DOHH2 (cell line): ENCODE measurements at regions not wholly inside any gene's neighbourhood (a gene's known extent, or its start where the extent isn't known, plus 50 kb on each side); places are given as distances from the start of the nearest gene placed in this dataset.

Source experiments
- H3F3A ChIP-seq: fragments of 200-600 bp; sonication (generic), shearing (Covaris generic); 2 replicates; pipeline ENCODE4 v1.6.0; 2016; ENCODE audit warnings: antibody characterized with exemption, mild to moderate bottlenecking; ENCODE audit not compliant: control insufficient read depth, insufficient read depth
- H3K27ac ChIP-seq: fragments of 200-600 bp; sonication (generic); 2 replicates; pipeline ENCODE4 v1.5.1; 2014; ENCODE audit warnings: low read depth, mild to moderate bottlenecking, low read length, moderate library complexity
- H3K27me3 ChIP-seq: fragments of 200-600 bp; sonication (generic); 2 replicates; pipeline ENCODE4 v1.6.1; 2014; ENCODE audit warnings: mild to moderate bottlenecking, low read length, mixed read lengths; ENCODE audit not compliant: control insufficient read depth
- H3K36me3 ChIP-seq: fragments of 200-600 bp; sonication (generic); 2 replicates; pipeline ENCODE4 v1.6.1; 2014; ENCODE audit warnings: mild to moderate bottlenecking, low read length, moderate library complexity, mixed read lengths; ENCODE audit not compliant: control insufficient read depth
- H3K4me1 ChIP-seq: fragments of 200-600 bp; sonication (generic); 2 replicates; pipeline ENCODE4 v1.6.1; 2014; ENCODE audit warnings: mild to moderate bottlenecking, low read length, mixed read lengths; ENCODE audit not compliant: control insufficient read depth
- H3K4me2 ChIP-seq: fragments of 200-600 bp; sonication (generic); 2 replicates; pipeline ENCODE4 v1.6.0; 2014; ENCODE audit warnings: mild to moderate bottlenecking, low read length, moderate library complexity
- H3K4me3 ChIP-seq: fragments of 200-600 bp; sonication (generic); 2 replicates; pipeline ENCODE4 v1.5.1; 2014; ENCODE audit warnings: mild to moderate bottlenecking, low read length, mixed read lengths
- H3K79me2 ChIP-seq: fragments of 200-600 bp; sonication (generic); 2 replicates; pipeline ENCODE4 v1.6.1; 2014; ENCODE audit warnings: mild to moderate bottlenecking, low read length, mixed read lengths; ENCODE audit not compliant: control insufficient read depth
- H3K9me2 ChIP-seq: fragments of 200-600 bp; sonication (generic); replicated peaks from 2 replicates; pipeline ENCODE4 v1.6.1; 2014; ENCODE audit warnings: mild to moderate bottlenecking, low read length, mixed read lengths; ENCODE audit not compliant: control insufficient read depth
- H3K9me3 ChIP-seq: fragments of 200-600 bp; sonication (generic); 2 replicates; pipeline ENCODE4 v1.6.1; 2014; ENCODE audit warnings: antibody characterized with exemption, low read length, mixed read lengths; ENCODE audit not compliant: control insufficient read depth, insufficient read depth
- H4K20me1 ChIP-seq: fragments of 200-600 bp; sonication (generic); 2 replicates; pipeline ENCODE4 v1.6.0; 2014; ENCODE audit warnings: low read depth, mild to moderate bottlenecking, antibody characterized with exemption, low read length, moderate library complexity; ENCODE audit not compliant: control insufficient read depth, insufficient read depth
- EZH2phosphoT487 ChIP-seq: fragments of 200-600 bp; sonication (generic); IDR thresholded peaks from 2 replicates; pipeline ENCODE4 v1.6.1; 2017; ENCODE audit warnings: borderline replicate concordance, mild to moderate bottlenecking, antibody characterized with exemption, low read length, moderate library complexity, mixed read lengths
- TF ChIP-seq, protein P1 (sequence below): fragments of 200-600 bp; sonication (generic); IDR thresholded peaks from one replicate; pipeline ENCODE4 v1.5.1; 2014; ENCODE audit warnings: antibody characterized with exemption, mild to moderate bottlenecking, low read depth, low read length; ENCODE audit not compliant: poor library complexity, severe bottlenecking

DNA sequence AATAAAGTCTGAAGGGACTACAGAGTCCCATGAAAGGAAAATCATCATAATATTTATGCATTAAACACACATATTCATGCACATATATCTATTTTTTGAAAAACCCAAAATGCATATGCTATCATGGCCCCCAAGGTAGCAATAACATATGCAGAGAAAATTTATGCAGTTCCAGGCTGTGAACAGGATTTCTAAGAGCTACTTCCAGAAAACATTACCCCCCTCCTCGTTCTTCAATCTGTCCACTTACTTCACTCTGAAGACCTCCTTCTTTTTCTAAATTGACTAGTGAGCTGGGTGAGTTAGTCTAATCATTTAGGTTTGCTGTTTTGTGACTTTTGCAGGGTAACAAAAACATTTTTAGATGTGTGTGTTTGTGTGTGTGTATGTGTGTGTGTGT is 376.4 kb upstream of the ZEB2 start:
- no peaks in the 10 kb centered on the region for H3K36me3 ChIP-seq
- H4K20me1 ChIP-seq, result no peaks in the 10 kb centered on the region
- H3K9me3 ChIP-seq, result no peaks in the 10 kb centered on the region; the same call in 1 of the 2 replicates
- no peaks in the 10 kb centered on the region for H3F3A ChIP-seq
- H3K79me2 ChIP-seq, result no peaks in the 10 kb centered on the region
- no peak for TF ChIP-seq EZH2phosphoT487
- TF ChIP-seq, protein P1, sequence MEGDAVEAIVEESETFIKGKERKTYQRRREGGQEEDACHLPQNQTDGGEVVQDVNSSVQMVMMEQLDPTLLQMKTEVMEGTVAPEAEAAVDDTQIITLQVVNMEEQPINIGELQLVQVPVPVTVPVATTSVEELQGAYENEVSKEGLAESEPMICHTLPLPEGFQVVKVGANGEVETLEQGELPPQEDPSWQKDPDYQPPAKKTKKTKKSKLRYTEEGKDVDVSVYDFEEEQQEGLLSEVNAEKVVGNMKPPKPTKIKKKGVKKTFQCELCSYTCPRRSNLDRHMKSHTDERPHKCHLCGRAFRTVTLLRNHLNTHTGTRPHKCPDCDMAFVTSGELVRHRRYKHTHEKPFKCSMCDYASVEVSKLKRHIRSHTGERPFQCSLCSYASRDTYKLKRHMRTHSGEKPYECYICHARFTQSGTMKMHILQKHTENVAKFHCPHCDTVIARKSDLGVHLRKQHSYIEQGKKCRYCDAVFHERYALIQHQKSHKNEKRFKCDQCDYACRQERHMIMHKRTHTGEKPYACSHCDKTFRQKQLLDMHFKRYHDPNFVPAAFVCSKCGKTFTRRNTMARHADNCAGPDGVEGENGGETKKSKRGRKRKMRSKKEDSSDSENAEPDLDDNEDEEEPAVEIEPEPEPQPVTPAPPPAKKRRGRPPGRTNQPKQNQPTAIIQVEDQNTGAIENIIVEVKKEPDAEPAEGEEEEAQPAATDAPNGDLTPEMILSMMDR, result no peak
- no peaks in the 10 kb centered on the region for H3K27me3 ChIP-seq
- H3K4me3 ChIP-seq, result no peak overlapping the region
- H3K4me2 ChIP-seq, result no peak overlapping the region
- H3K27ac ChIP-seq, result no peak overlapping the region
- no peaks in the 10 kb centered on the region for H3K9me2 ChIP-seq
- H3K4me1 ChIP-seq, result no peaks in the 10 kb centered on the region

DNA sequence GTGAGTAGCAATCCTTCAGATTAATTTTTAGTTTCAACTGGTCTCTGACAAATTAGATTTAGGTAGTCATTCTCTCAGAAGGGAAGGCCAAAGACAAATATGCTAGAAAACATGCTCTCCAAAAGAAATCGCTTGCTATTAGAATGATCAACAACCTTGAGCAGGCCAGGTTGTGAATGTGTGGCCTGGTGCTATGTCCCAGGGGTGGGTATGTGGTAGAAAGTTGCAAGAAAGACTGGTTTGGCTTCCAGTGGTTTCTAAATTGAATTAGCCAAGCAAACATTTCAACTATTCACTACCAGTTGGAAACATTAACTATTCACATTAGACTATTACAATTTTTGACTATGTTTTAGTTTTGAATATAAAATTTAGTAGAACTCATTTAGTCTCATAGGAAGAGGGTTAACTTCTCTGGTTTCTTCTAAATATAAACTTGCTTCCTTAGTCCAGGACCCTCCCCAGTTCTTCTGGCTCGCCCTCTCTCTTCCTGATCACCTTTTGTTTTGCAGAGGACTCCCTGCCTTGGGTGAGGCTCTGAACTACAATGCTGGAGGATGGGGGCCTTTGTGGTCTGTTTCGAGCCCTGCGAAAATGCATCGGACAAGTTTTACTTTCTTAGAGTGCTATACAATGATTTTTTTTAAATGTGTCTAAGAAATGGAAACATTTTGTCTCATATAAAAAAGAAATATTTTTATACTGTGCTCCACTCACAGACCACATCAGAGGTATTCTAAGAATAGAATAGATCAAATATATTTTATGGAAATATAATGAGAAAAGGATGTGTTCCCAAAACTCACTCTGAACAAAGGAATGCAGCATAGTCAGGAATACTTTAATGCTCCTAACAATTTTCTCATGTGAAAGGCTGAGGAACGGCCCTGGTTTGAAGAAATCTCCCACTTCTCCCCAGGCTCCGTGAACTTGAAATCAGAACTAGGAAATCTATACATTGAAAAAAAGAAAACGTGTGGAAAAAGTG is 375.0 kb upstream of the ZEB2 start:
- Histone ChIP-seq H3K9me3 (no peaks in the 10 kb centered on the region; the same call in 1 of the 2 replicates), H3K4me2 (no peak overlapping the region), H3K4me3 (no peak overlapping the region), H3K79me2 (no peaks in the 10 kb centered on the region), H3K27ac (no peak overlapping the region), H3F3A (no peaks in the 10 kb centered on the region), H3K36me3 (no peaks in the 10 kb centered on the region), H3K9me2 (no peaks in the 10 kb centered on the region), H3K27me3 (no peaks in the 10 kb centered on the region), H3K4me1 (peaks cover 4% of the 10 kb centered on the region), H4K20me1 (no peaks in the 10 kb centered on the region)
- TF ChIP-seq EZH2phosphoT487, result no peak
- TF ChIP-seq, protein P1, result no peak

DNA sequence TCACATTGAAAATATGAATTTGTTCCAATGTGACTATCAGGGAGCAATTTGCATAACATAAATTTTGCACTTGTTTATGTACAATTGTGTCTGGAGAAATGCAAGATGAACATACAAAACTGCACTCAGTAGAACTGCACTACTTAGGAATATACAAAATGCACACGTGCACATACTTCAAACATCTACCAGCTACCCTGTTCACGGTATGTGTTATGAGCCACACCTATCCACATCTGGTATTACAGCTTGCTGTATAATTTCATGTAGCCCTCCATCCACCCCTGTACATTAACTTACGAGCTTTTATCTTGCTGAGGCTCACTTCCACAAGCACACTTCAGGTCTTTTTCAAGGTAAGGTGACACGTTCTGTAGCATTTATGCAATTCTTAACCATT is 373.5 kb upstream of the ZEB2 start:
- Histone ChIP-seq H3K27me3 (no peaks in the 10 kb centered on the region), H3K36me3 (no peaks in the 10 kb centered on the region), H3K27ac (no peak overlapping the region), H3K4me1 (peaks cover 4% of the 10 kb centered on the region), H3K9me2 (no peaks in the 10 kb centered on the region), H3K9me3 (no peaks in the 10 kb centered on the region; the same call in 1 of the 2 replicates), H3K4me2 (no peak overlapping the region), H3K4me3 (no peak overlapping the region), H3K79me2 (no peaks in the 10 kb centered on the region), H3F3A (no peaks in the 10 kb centered on the region), H4K20me1 (no peaks in the 10 kb centered on the region)
- TF ChIP-seq EZH2phosphoT487, result no peak
- TF ChIP-seq, protein P1, result no peak
